SK-N-SH (cell line): ENCODE measurements at regions not wholly inside any gene's neighbourhood (a gene's known extent, or its start where the extent isn't known, plus 50 kb on each side); places are given as distances from the start of the nearest gene placed in this dataset.

Experiments used
- CTCF ChIA-PET: fragments of 300-600, 350-600 bp; formaldehyde crosslinking; extraction: SDS; loops from one replicate; lab custom pipeline; 2021; lab: Yijun Ruan, JAX
- POLR2A ChIA-PET: fragments of 350-600 bp; sonication (Branson Sonifier 250); formaldehyde crosslinking; extraction: SDS; loops from one replicate; lab custom pipeline; 2020; ENCODE audit warnings: antibody characterized with exemption, inconsistent platforms; lab: Yijun Ruan, JAX
- DNase-seq: peaks from one replicate; pipeline ENCODE4 v3.0.0; 2012
- H2AFZ ChIP-seq: fragments of 200-600 bp; sonication (generic); 2 replicates; pipeline ENCODE4 v1.8.1; 2016; ENCODE audit warnings: antibody characterized with exemption, mild to moderate bottlenecking, low read depth
- H3F3A ChIP-seq: fragments of 200-600 bp; sonication (generic); replicated peaks from 2 replicates; pipeline ENCODE3; 2016; ENCODE audit warnings: antibody characterized with exemption, mild to moderate bottlenecking; ENCODE audit not compliant: insufficient read depth
- H3K27ac ChIP-seq, 2 experiments: fragments of 200-500 bp in 1 of 2; fragments of 200-600 bp in 1 of 2; sonication (Bioruptor generic) in 1 of 2; sonication (generic), shearing (Covaris generic) in 1 of 2; 2 replicates each; pipeline versions ENCODE4 v1.5.1 to v1.6.1; 2014 to 2016; ENCODE audit warnings: low read depth in 2 of 2, inconsistent platforms in 1 of 2, low read length in 1 of 2, mild to moderate bottlenecking in 1 of 2, mixed read lengths in 1 of 2
- H3K27me3 ChIP-seq: fragments of 200-600 bp; sonication (generic), shearing (Covaris generic); 2 replicates; pipeline ENCODE4 v1.6.1; 2016; ENCODE audit warnings: mixed run types; ENCODE audit not compliant: insufficient read depth
- H3K36me3 ChIP-seq, 2 experiments: fragments of 200-500 bp in 1 of 2; fragments of 200-600 bp in 1 of 2; sonication (Bioruptor generic) in 1 of 2; sonication (generic) in 1 of 2; replicated peaks in 1 of 2; 2 replicates each; pipeline versions ENCODE3 to v1.5.1; 2014 to 2016; ENCODE audit warnings: low read length in 1 of 2, mild to moderate bottlenecking in 1 of 2; ENCODE audit not compliant: insufficient read depth in 2 of 2, control insufficient read depth in 1 of 2
- H3K4me1 ChIP-seq, 2 experiments: fragments of 200-500 bp in 1 of 2; fragments of 200-600 bp in 1 of 2; sonication (Bioruptor generic) in 1 of 2; sonication (generic), shearing (Covaris generic) in 1 of 2; 2 replicates each; pipeline versions ENCODE4 v1.5.1 to v1.6.1; 2014 to 2016; ENCODE audit warnings: low read depth in 1 of 2, low read length in 1 of 2, mixed run types in 1 of 2; ENCODE audit not compliant: insufficient read depth in 2 of 2, control insufficient read depth in 1 of 2
- H3K4me2 ChIP-seq: fragments of 200-600 bp; sonication (generic), shearing (Covaris generic); 2 replicates; pipeline ENCODE4 v1.6.1; 2017; ENCODE audit warnings: mixed run types
- H3K4me3 ChIP-seq, 2 experiments: fragments of 200-500 bp in 1 of 2; fragments of 200-600 bp in 1 of 2; sonication (Bioruptor generic) in 1 of 2; sonication (generic), shearing (Covaris generic) in 1 of 2; 2 replicates each; pipeline versions ENCODE4 v1.5.1 to v1.8.1; 2014 to 2016; ENCODE audit warnings: low read depth in 2 of 2, inconsistent platforms in 1 of 2, low read length in 1 of 2, mild to moderate bottlenecking in 1 of 2, mixed read lengths in 1 of 2, moderate library complexity in 1 of 2
- H3K79me2 ChIP-seq: fragments of 200-600 bp; sonication (generic); 2 replicates; pipeline ENCODE4 v1.8.1; 2017; ENCODE audit warnings: mild to moderate bottlenecking; ENCODE audit not compliant: insufficient read depth
- H3K9ac ChIP-seq: fragments of 200-600 bp; sonication (generic); 2 replicates; pipeline ENCODE4 v1.6.1; 2017; ENCODE audit warnings: mixed run types
- H3K9me2 ChIP-seq: fragments of 200-600 bp; sonication (generic); 2 replicates; pipeline ENCODE4 v1.6.1; 2017; ENCODE audit warnings: mixed run types
- H3K9me3 ChIP-seq: fragments of 200-600 bp; sonication (generic); 2 replicates; pipeline ENCODE4 v1.6.1; 2017; ENCODE audit warnings: mixed run types, mild to moderate bottlenecking, moderate library complexity
- H4K20me1 ChIP-seq: fragments of 200-600 bp; sonication (generic); 2 replicates; pipeline ENCODE4 v1.6.1; 2017; ENCODE audit warnings: mild to moderate bottlenecking, mixed run types; ENCODE audit not compliant: insufficient read depth
- CTCF ChIP-seq: fragments of 200-600 bp; sonication (generic); IDR thresholded peaks from 2 replicates; pipeline ENCODE4 v1.6.1; 2017; ENCODE audit warnings: antibody characterized with exemption, mild to moderate bottlenecking, moderate library complexity
- ELF1 ChIP-seq: IDR thresholded peaks from 2 replicates; pipeline ENCODE4 v1.4.0; 2012
- EZH2phosphoT487 ChIP-seq: fragments of 200-600 bp; sonication (generic); IDR thresholded peaks from 2 replicates; pipeline ENCODE4 v1.6.1; 2017; ENCODE audit warnings: low read depth, mixed run types, mild to moderate bottlenecking, antibody characterized with exemption, moderate library complexity, borderline replicate concordance
- FOSL2 ChIP-seq: IDR thresholded peaks from 2 replicates; pipeline ENCODE4 v1.4.0; 2012; ENCODE audit warnings: low read depth, mild to moderate bottlenecking, moderate library complexity, borderline replicate concordance
- FOXM1 ChIP-seq: IDR thresholded peaks from 2 replicates; pipeline ENCODE4 v1.4.0; 2012; ENCODE audit warnings: low read depth, mild to moderate bottlenecking
- GABPA ChIP-seq: IDR thresholded peaks from 2 replicates; pipeline ENCODE4 v1.4.0; 2012; ENCODE audit warnings: low read depth, mild to moderate bottlenecking
- GATA2 ChIP-seq: sonication (generic); formaldehyde crosslinking; IDR thresholded peaks from 2 replicates; pipeline ENCODE4 v1.5.0; 2020; ENCODE audit warnings: mild to moderate bottlenecking, missing genetic modification reagents
- IRF3 ChIP-seq: fragments of 150-350 bp; IDR thresholded peaks from 2 replicates; pipeline ENCODE4 v1.6.1; 2016; ENCODE audit warnings: mild to moderate bottlenecking, low read depth, low read length
- MEF2A ChIP-seq: IDR thresholded peaks from 2 replicates; pipeline ENCODE4 v1.4.0; 2012; ENCODE audit warnings: low read depth, borderline replicate concordance
- PBX3 ChIP-seq: IDR thresholded peaks from 2 replicates; pipeline ENCODE4; 2012
- RCOR1 ChIP-seq: fragments of 150-350 bp; IDR thresholded peaks from 2 replicates; pipeline ENCODE4 v1.6.1; 2017; ENCODE audit warnings: antibody characterized with exemption, low read length
- REST ChIP-seq: IDR thresholded peaks from 2 replicates; pipeline ENCODE4 v1.6.1; 2012; ENCODE audit warnings: mild to moderate bottlenecking, low read depth, low read length, moderate library complexity
- SIN3A ChIP-seq: IDR thresholded peaks from 2 replicates; pipeline ENCODE4 v1.6.1; 2012; ENCODE audit warnings: low read depth, mild to moderate bottlenecking, low read length, moderate library complexity, borderline replicate concordance
- SMC3 ChIP-seq: IDR thresholded peaks from 2 replicates; pipeline ENCODE4 v1.6.1; 2012; ENCODE audit warnings: low read depth, low read length, improper control_type of control experiment
- TAF1 ChIP-seq: IDR thresholded peaks from 2 replicates; pipeline ENCODE4 v1.6.1; 2012; ENCODE audit warnings: low read depth, mild to moderate bottlenecking, low read length, moderate library complexity, borderline replicate concordance
- TEAD4 ChIP-seq: IDR thresholded peaks from 2 replicates; pipeline ENCODE4 v1.4.0; 2012; ENCODE audit warnings: mild to moderate bottlenecking, borderline replicate concordance; ENCODE audit not compliant: insufficient read depth
- WGBS: methylation state at CpG from one replicate; pipeline ENCODE4 v1.1.6; 2017; ENCODE audit warnings: low lambda C conversion rate; 5-methylcytosine and 5-hydroxymethylcytosine counted together

DNA sequence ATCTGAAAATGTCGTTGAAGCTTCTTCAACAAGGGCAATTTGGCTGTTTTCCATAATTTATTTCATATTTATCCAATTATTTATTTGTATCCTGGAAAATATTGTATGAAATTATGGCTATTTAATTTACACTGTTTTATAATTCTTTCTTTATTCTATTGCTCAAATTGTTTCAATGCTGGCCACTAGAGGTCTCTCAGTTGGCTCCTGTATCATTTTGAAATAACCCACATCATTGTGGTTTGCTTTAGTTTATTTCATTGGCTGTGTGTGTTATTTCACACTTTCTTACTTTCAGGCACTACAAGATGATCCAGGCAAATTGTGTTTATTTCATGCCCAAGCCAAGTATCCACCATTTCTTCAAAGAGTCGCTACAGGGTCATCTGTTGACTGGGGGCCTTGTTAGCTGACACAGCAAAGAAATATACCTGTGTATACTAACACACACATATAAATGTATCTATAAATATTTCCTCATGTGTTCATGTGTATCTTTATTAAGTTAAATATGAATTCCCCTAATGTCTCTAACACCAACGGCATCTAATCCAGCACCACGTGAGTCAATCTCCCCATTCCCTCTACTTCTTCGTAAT lies 86.2 kb downstream of the NPAP1 start (continued):
- TF ChIP-seq SMC3, result peak; percentile 51
- TF ChIP-seq RCOR1, result no peak
- TF ChIP-seq PBX3, result no peak
- TF ChIP-seq FOXM1, result no peak
- TF ChIP-seq EZH2phosphoT487, result no peak
- no peak for TF ChIP-seq SIN3A
- no peak for TF ChIP-seq TEAD4
- TF ChIP-seq CTCF, result peak; percentile 72

DNA sequence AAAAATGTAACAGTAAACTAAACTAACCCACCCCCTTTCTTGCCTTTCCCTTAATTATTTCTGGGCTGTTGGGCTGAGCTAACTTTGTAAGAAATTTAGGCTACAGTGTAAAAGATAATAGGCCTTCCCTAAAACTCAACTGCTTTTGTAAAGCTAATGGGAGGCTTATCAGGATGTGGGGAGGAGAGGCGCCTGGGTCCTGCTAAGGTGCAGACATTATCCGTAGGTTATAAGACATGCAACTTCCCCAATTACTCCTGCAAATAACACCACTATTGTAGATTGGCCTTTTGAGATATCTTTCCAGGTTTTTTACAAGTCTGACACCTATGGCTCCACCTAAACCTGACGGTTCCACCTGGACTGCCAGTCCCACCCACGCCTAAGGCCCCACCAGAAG lies 88.3 kb downstream of the NPAP1 start:
- no peaks in the 10 kb centered on the region for H3K27me3 ChIP-seq
- H3K4me1 ChIP-seq, result no peaks in the 10 kb centered on the region
- no peaks in the 10 kb centered on the region for H3K9me2 ChIP-seq
- H3K4me2 ChIP-seq, result no peak overlapping the region
- H3K79me2 ChIP-seq, result no peaks in the 10 kb centered on the region
- no peaks in the 10 kb centered on the region for H3K9me3 ChIP-seq
- TF ChIP-seq FOXM1 (no peak), ELF1 (no peak), TAF1 (no peak), REST (no peak), CTCF (no peak), IRF3 (no peak), MEF2A (no peak), FOSL2 (no peak), GATA2 (CRISPR knock-in tag) (no peak), GABPA (no peak)
- ChIA-PET POLR2A (no interaction called here), CTCF (interaction anchor here (0.7 to 1.2 kb wide), 2 partner anchors 684 to 739 kb away, joined by 3 read pairs; no protein-coding TSS in a partner anchor)
- H3K9ac ChIP-seq, result no peak overlapping the region
- no peaks in the 10 kb centered on the region for H4K20me1 ChIP-seq
- WGBS, result 0% methylated on average over 4 of the region's 4 CpGs
- DNase-seq, result no peak
- no peak overlapping the region for H3K27ac ChIP-seq
- no peaks in the 10 kb centered on the region for H3F3A ChIP-seq
- no peak overlapping the region for H2AFZ ChIP-seq
- H3K36me3 ChIP-seq, result no peaks in the 10 kb centered on the region
- H3K4me3 ChIP-seq, result no peak overlapping the region
